A549 (cell line): ENCODE measurements at regions not wholly inside any gene's neighbourhood (a gene's known extent, or its start where the extent isn't known, plus 50 kb on each side); places are given as distances from the start of the nearest gene placed in this dataset.

Experiments
- EP300 ChIP-seq, 2 experiments: fragments of >200 bp; sonication (Bioruptor Twin); formaldehyde crosslinking; IDR thresholded peaks; 2 replicates in 1 of 2; 3 replicates in 1 of 2; pipeline ENCODE4 v1.6.1; 2016 to 2017
- FOXS1 ChIP-seq: fragments of 250-450 bp; sonication (Bioruptor Pico); IDR thresholded peaks from 2 replicates; pipeline ENCODE4 v1.5.0; 2020; ENCODE audit warnings: mild to moderate bottlenecking, moderate library complexity
- GATA3 ChIP-seq: IDR thresholded peaks from 2 replicates; pipeline ENCODE4 v1.6.1; 2012; ENCODE audit warnings: borderline replicate concordance
- PHF8 ChIP-seq: fragments of 200-600 bp; sonication (generic); IDR thresholded peaks from 2 replicates; pipeline ENCODE4 v1.6.1; 2016; ENCODE audit warnings: low read depth, mild to moderate bottlenecking, antibody characterized with exemption, moderate library complexity, borderline replicate concordance
- POLR2A ChIP-seq: IDR thresholded peaks from 2 replicates; pipeline ENCODE4 v1.6.1; 2012; ENCODE audit warnings: mild to moderate bottlenecking, low read length
- RFX5 ChIP-seq: fragments of 450-650 bp; IDR thresholded peaks from 2 replicates; pipeline ENCODE4 v1.7.1; 2014; ENCODE audit warnings: antibody characterized with exemption, mild to moderate bottlenecking, moderate library complexity
- RNF2 ChIP-seq: fragments of 200-600 bp; sonication (generic); IDR thresholded peaks from 2 replicates; pipeline ENCODE4 v1.6.1; 2016; ENCODE audit warnings: low read depth, mild to moderate bottlenecking, antibody characterized with exemption, moderate library complexity, borderline replicate concordance
- TP53 ChIP-seq: fragments of 250-450 bp; sonication (Bioruptor Pico); IDR thresholded peaks from 2 replicates; pipeline ENCODE4 v1.5.0; 2021; ENCODE audit warnings: mild to moderate bottlenecking, moderate library complexity
- ZC3H11A ChIP-seq: fragments of 450-650 bp; IDR thresholded peaks from 2 replicates; pipeline ENCODE4 v1.6.1; 2014; ENCODE audit warnings: antibody characterized with exemption, mild to moderate bottlenecking
- TF ChIP-seq, protein P1 (sequence below): fragments of >200 bp; sonication (Bioruptor Twin); formaldehyde crosslinking; IDR thresholded peaks from 3 replicates; pipeline ENCODE4 v1.5.1; 2016
- TF ChIP-seq, protein P2 (sequence below): fragments of 150-350 bp; IDR thresholded peaks from 2 replicates; pipeline ENCODE4 v1.6.1; 2014; ENCODE audit warnings: low read depth, mild to moderate bottlenecking, low read length
- TF ChIP-seq, protein P3 (sequence below): IDR thresholded peaks from 2 replicates; pipeline ENCODE4 v1.6.1; 2012; ENCODE audit warnings: low read depth, borderline replicate concordance
- TF ChIP-seq, protein P4 (sequence below): fragments of 200-600 bp; sonication (generic); IDR thresholded peaks from 2 replicates; pipeline ENCODE4 v1.6.1; 2016; ENCODE audit warnings: antibody characterized with exemption, mild to moderate bottlenecking, moderate library complexity
- TF ChIP-seq, protein P5 (sequence below): fragments of >200 bp; sonication (Bioruptor Twin); formaldehyde crosslinking; IDR thresholded peaks from 2 replicates; pipeline ENCODE4 v1.6.1; 2016

DNA sequence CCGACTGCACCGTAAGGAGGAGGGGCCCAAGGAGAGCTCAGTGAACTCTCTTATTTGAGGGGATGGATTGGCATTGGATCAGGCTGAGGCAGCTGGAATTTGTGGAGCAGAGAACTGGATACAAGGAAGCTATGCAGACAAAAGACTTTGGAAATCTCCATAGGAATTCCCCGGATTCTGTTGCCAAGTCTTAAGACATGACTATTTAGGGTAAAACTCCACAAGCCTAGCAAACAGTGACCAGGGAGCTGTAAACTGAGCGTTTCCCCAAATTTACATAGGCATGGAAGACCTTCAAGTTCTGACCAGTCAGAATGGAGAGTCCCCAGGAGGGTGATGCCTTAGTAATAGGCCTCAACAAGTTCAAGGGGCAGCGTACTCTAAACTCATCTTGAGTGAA, 82.5 kb upstream of the PCBD1 start:
- TF ChIP-seq PHF8, result no peak
- TF ChIP-seq RFX5, result no peak
- TF ChIP-seq, protein P1, sequence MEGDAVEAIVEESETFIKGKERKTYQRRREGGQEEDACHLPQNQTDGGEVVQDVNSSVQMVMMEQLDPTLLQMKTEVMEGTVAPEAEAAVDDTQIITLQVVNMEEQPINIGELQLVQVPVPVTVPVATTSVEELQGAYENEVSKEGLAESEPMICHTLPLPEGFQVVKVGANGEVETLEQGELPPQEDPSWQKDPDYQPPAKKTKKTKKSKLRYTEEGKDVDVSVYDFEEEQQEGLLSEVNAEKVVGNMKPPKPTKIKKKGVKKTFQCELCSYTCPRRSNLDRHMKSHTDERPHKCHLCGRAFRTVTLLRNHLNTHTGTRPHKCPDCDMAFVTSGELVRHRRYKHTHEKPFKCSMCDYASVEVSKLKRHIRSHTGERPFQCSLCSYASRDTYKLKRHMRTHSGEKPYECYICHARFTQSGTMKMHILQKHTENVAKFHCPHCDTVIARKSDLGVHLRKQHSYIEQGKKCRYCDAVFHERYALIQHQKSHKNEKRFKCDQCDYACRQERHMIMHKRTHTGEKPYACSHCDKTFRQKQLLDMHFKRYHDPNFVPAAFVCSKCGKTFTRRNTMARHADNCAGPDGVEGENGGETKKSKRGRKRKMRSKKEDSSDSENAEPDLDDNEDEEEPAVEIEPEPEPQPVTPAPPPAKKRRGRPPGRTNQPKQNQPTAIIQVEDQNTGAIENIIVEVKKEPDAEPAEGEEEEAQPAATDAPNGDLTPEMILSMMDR, result no peak
- TF ChIP-seq POLR2A, result no peak
- TF ChIP-seq GATA3, result no peak
- TF ChIP-seq, protein P2, sequence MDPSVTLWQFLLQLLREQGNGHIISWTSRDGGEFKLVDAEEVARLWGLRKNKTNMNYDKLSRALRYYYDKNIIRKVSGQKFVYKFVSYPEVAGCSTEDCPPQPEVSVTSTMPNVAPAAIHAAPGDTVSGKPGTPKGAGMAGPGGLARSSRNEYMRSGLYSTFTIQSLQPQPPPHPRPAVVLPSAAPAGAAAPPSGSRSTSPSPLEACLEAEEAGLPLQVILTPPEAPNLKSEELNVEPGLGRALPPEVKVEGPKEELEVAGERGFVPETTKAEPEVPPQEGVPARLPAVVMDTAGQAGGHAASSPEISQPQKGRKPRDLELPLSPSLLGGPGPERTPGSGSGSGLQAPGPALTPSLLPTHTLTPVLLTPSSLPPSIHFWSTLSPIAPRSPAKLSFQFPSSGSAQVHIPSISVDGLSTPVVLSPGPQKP, result no peak
- TF ChIP-seq, protein P3, sequence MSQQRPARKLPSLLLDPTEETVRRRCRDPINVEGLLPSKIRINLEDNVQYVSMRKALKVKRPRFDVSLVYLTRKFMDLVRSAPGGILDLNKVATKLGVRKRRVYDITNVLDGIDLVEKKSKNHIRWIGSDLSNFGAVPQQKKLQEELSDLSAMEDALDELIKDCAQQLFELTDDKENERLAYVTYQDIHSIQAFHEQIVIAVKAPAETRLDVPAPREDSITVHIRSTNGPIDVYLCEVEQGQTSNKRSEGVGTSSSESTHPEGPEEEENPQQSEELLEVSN, result no peak
- TF ChIP-seq, protein P4, sequence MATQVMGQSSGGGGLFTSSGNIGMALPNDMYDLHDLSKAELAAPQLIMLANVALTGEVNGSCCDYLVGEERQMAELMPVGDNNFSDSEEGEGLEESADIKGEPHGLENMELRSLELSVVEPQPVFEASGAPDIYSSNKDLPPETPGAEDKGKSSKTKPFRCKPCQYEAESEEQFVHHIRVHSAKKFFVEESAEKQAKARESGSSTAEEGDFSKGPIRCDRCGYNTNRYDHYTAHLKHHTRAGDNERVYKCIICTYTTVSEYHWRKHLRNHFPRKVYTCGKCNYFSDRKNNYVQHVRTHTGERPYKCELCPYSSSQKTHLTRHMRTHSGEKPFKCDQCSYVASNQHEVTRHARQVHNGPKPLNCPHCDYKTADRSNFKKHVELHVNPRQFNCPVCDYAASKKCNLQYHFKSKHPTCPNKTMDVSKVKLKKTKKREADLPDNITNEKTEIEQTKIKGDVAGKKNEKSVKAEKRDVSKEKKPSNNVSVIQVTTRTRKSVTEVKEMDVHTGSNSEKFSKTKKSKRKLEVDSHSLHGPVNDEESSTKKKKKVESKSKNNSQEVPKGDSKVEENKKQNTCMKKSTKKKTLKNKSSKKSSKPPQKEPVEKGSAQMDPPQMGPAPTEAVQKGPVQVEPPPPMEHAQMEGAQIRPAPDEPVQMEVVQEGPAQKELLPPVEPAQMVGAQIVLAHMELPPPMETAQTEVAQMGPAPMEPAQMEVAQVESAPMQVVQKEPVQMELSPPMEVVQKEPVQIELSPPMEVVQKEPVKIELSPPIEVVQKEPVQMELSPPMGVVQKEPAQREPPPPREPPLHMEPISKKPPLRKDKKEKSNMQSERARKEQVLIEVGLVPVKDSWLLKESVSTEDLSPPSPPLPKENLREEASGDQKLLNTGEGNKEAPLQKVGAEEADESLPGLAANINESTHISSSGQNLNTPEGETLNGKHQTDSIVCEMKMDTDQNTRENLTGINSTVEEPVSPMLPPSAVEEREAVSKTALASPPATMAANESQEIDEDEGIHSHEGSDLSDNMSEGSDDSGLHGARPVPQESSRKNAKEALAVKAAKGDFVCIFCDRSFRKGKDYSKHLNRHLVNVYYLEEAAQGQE, result no peak
- no peak for TF ChIP-seq ZC3H11A
- no peak for TF ChIP-seq FOXS1
- TF ChIP-seq TP53 (CRISPR knock-in tag), result no peak
- TF ChIP-seq EP300 (IDR thresholded peaks at IDR 0.05), result no peak
- TF ChIP-seq RNF2, result no peak
- TF ChIP-seq, protein P5, sequence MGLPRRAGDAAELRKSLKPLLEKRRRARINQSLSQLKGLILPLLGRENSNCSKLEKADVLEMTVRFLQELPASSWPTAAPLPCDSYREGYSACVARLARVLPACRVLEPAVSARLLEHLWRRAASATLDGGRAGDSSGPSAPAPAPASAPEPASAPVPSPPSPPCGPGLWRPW, result no peak
